ENCODE measurements at regions not wholly inside any gene's neighbourhood (a gene's known extent, or its start where the extent isn't known, plus 50 kb on each side); places are given as distances from the start of the nearest gene placed in this dataset.

GRCh38 chr5:148897842-148898241 is 71.4 kb downstream of the ADRB2 start:
- TF ChIP-seq CHD2 (IDR thresholded peaks at IDR 0.05; ENCODE audit: low read length, partially characterized antibody): no peak
- no peak for TF ChIP-seq CTCF (IDR thresholded peaks at IDR 0.05)
- TF ChIP-seq EHMT2 (IDR thresholded peaks at IDR 0.05; ENCODE audit: low read depth): no peak
- no peak for TF ChIP-seq PHF8 (IDR thresholded peaks at IDR 0.05; ENCODE audit: borderline replicate concordance, low read depth)
- no peak for TF ChIP-seq HOXA7 (CRISPR knock-in tag; IDR thresholded peaks at IDR 0.05)
- no peak for TF ChIP-seq POLR2A (IDR thresholded peaks at IDR 0.05; ENCODE audit: low read length)
- TF ChIP-seq POLR2AphosphoS2 (conservative IDR thresholded peaks at IDR 0.05; ENCODE audit: low read length): no peak
- TF ChIP-seq ELK1 (IDR thresholded peaks at IDR 0.05; ENCODE audit: low read depth, low read length): no peak
- no peak for TF ChIP-seq ZFP36 (IDR thresholded peaks at IDR 0.05; ENCODE audit: borderline replicate concordance, partially characterized antibody)
- no peak for TF ChIP-seq RAD21 (conservative IDR thresholded peaks at IDR 0.05 in 1 of 2, IDR thresholded peaks at IDR 0.05 in 1 of 2)
- TF ChIP-seq RFX5 (IDR thresholded peaks at IDR 0.05): no peak
- no peak for TF ChIP-seq MAFK (IDR thresholded peaks at IDR 0.05; ENCODE audit: partially characterized antibody)

Measured in A549 (cell line).